ENCODE measurements at regions not wholly inside any gene's neighbourhood (a gene's known extent, or its start where the extent isn't known, plus 50 kb on each side); places are given as distances from the start of the nearest gene placed in this dataset.
A peak's percentile ranks its signal among the peaks of the same experiment; 100 is the strongest.

- no peak for DNase-seq (ENCODE audit: low spot score)
Observed at GRCh38 chr14:39998114-39998513, 565.9 kb upstream of the FBXO33 start.

- DNase-seq (ENCODE audit: low spot score): no peak
Observed at GRCh38 chr14:39991041-39991440, 558.8 kb upstream of the FBXO33 start.

DNA sequence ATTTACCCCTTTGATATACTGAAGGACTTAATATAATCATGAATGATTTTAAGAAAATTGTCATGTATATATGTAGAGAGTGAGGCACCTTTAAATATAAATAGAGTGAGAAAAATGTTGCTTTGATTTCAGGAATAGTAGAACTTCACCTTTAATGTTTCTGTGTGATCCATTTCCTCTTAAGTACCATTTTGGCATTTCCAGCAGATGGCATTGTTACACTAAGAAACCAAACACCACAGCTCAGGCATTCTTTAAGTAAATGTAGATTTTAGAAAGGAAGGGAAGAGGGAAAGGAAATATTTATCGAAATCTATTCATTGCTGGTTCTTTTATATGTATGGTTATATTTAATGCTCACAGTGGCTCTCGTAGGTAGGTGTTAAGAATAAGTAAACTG lies 556.7 kb upstream of the FBXO33 start:
- peak; percentile 67 for DNase-seq (ENCODE audit: low spot score)

GRCh38 chr14:39984323-39984722 lies 552.1 kb upstream of the FBXO33 start:
- DNase-seq (ENCODE audit: low spot score): no peak

DNA sequence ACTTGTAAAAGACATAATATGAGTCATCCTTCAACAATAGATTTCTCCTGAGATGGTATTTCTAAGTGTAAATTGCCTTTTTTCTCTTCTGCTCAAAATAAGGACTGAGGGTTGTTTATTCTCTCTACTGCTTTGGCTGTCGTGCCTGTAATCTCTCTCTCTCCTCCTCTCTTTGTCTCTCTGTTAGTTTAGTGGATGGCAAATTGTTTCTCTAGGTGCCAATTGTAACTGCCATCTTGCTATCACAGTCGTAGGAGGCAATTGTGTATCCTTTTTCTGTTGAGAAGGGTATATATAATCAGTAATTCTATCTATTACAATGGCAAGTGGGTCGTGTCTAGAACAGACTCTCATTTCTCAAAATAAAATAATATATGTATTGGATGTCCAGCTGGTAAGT lies 545.0 kb upstream of the FBXO33 start:
- no peak for DNase-seq (ENCODE audit: low spot score)

DNA sequence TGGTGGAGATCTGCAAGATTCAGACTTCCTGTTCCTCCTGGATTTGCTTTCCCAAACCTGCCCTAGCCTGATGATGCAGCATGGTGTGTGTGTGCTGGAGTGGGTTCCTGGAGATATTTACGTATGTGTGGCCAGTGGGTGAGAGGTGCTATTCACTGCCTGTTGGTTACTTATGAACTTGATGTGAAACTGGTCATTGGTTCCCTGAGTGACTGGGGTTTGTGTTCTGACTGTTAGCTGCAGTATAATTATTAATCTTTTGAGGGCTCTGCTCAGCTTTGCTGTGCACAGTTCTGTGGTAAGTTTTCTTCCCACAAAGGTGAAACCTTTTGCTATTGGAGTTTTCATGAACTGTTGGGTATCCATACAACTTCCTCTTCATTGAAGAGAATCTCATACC lies 541.8 kb upstream of the FBXO33 start:
- no peak for DNase-seq (ENCODE audit: low spot score)

DNA sequence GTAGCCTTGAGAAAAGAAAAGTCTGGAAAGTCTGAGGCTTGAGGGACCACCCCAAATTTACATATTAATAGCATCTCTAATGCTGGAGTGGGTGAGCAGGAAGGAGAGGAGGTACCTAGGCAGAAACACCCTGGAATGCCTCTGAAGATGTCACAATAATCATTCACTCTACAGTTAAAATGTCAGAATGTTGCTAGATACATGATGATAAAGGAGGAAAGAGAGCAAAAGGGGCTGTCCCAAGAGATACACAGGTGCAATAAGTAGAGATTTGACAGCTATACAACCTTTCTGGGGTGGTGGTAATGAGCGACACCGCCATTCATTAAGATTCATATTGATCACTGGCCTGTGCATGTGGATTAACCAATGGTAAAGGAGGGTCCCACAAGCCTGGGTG lies 540.5 kb upstream of the FBXO33 start:
- no peak for DNase-seq (ENCODE audit: low spot score)

GRCh38 chr14:39967885-39968284 lies 535.7 kb upstream of the FBXO33 start:
- no peak for DNase-seq (ENCODE audit: low spot score)

- no peak for DNase-seq (ENCODE audit: low spot score)
Observed at GRCh38 chr14:39957987-39958386, 525.8 kb upstream of the FBXO33 start.

DNA sequence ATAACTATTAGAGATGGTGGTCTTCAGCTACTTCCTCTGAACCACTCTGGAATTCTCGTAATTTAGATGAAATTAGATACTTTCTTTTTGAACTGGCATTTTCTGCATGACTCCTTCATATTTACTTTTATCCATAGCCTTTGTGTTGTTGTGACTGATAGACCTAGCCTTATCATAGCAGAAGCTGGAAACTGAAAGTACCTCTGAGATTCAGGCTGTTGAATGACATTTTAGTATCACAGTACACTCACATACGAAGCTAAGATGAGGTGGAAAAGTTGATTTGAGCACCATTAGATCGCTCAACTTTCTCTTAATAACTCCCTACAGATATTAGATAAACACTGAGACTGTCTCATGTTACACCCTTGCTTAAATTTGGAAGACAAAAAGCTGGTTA lies 525.1 kb upstream of the FBXO33 start:
- DNase-seq (ENCODE audit: low spot score): no peak

GRCh38 chr14:39956372-39956771 lies 524.1 kb upstream of the FBXO33 start:
- DNase-seq (ENCODE audit: low spot score): no peak

DNA sequence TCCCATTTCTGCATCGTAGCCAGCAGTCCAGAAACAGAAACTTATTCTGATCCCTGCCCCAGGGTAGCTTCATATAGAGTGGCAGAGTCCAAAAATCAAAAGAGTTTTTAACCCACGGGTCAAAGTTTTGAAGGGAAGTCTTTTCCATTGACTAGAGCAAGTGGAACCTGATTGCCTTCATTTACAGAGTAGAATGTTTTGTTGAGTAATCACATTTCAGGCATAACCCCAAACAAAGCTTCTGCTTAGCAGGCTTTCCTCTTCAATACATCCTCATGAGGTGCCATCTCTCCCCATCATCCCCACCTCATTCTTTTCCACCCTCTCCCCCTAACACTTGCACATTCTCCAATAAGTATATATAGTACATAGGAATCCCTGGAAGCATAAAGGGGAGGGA lies 516.0 kb upstream of the FBXO33 start:
- DNase-seq (ENCODE audit: low spot score): no peak

DNA sequence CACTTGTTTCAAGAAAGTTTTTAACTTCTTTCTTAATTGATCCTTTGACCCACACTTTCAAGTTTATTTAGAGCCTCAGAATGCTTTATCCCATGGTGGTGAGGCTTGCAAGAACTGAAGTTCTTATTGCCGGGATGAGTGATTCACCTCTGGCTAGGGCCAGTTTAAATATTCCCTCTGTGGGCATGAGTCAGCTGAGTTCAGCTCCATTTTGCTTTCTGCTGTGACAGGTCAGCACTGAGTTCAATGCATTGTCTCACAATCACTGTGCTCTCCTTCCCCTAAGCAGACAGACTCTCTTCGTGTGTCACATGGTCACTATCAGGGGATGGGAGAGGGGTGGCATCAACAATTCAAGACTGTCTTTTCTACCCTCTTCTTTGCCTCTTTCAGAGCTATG lies 514.6 kb upstream of the FBXO33 start:
- no peak for DNase-seq (ENCODE audit: low spot score)

- DNase-seq (ENCODE audit: low spot score): peak; percentile 48
Observed at GRCh38 chr14:39939023-39939422, 506.8 kb upstream of the FBXO33 start.

GRCh38 chr14:39912192-39913100 lies 480.2 kb upstream of the FBXO33 start:
- DNase-seq (ENCODE audit: low spot score): no peak

GRCh38 chr14:39897657-39898056 lies 465.4 kb upstream of the FBXO33 start:
- no peak for DNase-seq (ENCODE audit: low spot score)

DNA sequence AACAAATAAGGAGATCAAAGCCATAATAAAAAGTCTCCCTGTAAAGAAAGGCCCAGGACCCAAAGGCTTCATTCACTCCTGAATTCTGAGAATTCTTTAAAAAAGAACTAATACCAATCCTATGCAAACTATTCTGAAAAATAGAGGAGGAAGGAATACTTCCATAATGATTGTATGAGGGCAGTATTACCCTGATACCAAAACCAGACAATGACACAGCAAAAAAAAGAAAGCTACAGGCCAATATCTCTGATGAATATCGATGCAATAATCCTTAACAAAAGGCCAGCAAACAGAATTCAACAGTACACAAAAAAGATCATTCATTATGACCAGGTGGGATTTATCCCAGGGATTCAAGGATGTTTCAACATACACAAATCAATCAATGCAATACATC lies 457.8 kb upstream of the FBXO33 start:
- no peak for DNase-seq (ENCODE audit: low spot score)

DNA sequence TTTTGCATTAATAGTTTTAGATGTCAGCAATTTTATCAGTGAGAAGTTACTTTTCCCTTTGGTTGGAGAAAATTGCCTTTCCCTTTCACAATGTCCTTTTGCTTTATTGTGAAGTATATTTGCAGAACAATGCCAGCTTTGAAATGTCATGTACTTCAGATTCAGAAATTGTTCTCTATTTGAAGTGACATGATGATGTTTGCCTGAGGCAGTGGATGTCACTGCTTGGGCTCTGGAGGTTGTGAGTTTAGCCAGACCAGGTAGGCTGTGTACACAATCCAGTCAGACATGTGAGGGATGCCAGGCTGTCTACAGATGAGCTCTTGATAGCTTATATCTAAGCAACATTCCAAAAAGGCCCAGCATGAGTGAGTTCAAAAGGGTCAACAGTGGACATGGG lies 451.9 kb upstream of the FBXO33 start:
- DNase-seq (ENCODE audit: low spot score): peak; percentile 72

DNA sequence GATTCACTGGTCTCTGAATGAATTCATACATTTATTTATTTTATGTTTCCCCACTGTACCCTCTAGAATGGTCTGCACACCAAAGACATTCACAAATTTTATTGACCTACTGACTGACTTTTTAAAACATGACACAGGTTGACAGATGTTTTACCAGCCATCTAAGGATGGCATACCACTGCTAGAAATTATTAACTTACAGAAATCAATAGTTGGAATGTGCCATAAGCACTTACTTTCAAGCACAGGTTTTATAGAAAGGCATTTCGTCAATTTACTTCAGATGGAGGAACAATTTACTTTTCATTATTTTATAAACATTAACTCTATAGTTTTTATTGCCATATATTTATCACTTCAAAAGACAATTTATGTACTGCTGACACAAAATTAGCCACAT lies 448.7 kb upstream of the FBXO33 start:
- DNase-seq (ENCODE audit: low spot score): no peak

DNA sequence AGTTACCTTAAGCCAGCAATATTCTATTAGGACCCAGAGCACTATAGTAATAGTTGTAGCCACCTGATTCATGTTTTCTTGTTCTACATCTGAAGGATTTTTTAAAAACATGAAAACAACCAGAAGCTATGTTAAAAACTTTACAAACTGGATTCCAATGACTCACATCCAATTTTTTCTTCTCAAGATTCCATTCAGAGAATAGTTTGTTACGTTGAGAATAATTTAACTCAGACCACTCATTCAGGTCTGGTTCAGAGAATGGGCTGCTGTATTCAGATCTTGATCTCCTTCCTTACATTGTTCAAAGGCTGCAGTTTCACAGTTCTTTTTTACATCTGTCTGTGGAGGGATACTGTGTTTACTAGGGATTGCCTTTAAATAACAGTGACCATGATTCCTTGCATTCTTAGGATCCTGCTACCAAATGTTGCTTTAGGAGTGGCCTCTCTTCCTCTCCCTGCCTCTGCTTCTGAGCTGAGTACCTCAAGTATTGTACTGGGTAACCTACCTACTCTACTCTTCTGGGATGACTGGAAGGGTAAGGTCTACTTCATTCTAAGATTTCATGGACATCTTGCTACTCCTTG lies 448.0 kb upstream of the FBXO33 start:
- DNase-seq (ENCODE audit: low spot score): no peak

DNA sequence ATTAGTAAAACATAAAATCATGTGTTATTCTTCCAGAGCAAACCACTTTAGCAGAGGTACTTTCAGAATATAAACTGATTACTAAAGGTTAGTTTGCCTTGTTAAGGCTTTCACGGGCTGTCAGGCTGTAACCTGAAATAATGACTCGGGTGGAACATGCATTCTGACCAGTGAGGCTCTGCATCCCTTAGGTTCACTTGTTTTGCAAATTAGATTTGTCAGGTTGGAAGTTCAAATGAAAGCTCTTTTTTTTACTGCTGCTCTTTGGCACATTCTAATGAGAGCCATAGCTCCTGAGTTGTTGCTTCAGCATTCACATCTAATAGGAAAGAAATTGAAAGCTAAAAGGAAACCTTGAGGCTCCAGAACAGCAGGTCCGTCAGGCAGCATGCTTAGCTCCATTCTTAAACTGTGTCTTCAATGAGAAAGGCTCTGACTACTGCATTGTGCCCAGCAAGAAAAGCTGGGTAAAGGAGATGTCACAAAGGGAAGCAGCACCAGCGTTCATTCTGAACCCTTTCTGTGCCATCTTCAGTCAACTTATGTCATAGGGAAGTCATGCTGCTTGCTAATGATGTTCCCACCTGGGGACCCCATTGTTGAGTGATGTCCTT lies 445.5 kb upstream of the FBXO33 start:
- DNase-seq (ENCODE audit: low spot score): no peak

DNA sequence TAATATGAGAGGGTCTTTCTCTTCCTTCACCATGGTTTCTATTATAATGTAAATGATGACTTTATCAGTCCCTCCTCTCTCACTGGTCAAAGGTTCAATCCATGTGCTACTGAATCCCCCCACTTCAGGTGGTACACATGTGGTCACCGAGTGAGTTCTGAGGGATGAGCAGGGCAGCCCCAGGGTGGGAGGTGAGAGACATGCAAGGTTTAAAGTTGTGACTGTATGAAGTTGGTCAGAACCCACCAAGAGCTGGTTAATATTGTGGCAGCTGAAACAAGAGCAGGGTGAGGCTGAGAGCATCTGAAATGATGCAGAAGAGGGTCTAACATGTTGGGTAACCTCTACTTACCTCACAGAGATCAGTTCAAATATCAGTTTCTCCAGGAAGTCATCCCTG lies 444.7 kb upstream of the FBXO33 start:
- no peak for DNase-seq (ENCODE audit: low spot score)

DNA sequence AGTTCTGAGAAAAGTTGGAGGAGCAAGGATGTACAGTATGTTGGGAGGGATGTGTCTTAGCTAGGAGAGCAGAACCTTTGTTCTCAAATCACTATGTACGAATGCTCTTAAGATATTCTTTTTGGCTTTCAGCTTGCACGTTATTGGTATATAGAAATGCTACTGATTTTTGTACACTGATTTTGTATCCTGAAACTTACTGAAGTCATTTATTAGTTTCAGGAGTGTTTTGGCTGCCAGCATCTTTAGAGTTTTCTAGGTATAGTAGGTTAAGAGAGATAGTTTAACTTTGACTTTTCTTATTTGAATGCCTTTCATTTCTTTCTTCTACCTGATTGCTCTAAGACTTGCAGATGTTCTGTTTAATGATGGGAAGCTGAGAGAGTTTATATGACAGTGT lies 442.8 kb upstream of the FBXO33 start:
- no peak for DNase-seq (ENCODE audit: low spot score)

Data from umbilical cord (tissue), 1 donor.